ENCODE measurements at regions not wholly inside any gene's neighbourhood (a gene's known extent, or its start where the extent isn't known, plus 50 kb on each side); places are given as distances from the start of the nearest gene placed in this dataset.
"Not testable (repeated sequence)": the region's sequence is repeated elsewhere in the genome, so short reads cannot be mapped to it uniquely, and the experiment has no call there.

DNA sequence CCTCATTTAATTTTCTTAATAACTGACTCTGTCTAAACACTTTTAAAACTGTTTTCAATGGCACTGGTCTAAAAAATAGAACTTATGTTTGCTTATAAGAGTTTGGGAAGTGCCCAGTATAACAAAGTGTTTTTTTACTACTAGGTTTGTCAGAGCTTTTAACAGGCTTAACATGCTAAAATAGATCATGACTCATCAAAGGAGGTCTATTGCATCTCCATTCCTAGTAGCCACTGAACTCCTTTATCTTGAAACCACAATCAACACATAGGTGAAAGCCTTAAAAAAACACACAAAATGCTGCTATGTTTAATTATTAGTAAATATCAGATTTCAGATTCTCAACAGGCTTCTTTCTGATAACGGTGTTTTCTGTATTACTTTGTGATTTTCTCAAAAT, 196.4 kb upstream of the KIF2B start:
- TF ChIP-seq, protein P1, sequence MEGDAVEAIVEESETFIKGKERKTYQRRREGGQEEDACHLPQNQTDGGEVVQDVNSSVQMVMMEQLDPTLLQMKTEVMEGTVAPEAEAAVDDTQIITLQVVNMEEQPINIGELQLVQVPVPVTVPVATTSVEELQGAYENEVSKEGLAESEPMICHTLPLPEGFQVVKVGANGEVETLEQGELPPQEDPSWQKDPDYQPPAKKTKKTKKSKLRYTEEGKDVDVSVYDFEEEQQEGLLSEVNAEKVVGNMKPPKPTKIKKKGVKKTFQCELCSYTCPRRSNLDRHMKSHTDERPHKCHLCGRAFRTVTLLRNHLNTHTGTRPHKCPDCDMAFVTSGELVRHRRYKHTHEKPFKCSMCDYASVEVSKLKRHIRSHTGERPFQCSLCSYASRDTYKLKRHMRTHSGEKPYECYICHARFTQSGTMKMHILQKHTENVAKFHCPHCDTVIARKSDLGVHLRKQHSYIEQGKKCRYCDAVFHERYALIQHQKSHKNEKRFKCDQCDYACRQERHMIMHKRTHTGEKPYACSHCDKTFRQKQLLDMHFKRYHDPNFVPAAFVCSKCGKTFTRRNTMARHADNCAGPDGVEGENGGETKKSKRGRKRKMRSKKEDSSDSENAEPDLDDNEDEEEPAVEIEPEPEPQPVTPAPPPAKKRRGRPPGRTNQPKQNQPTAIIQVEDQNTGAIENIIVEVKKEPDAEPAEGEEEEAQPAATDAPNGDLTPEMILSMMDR (IDR thresholded peaks at IDR 0.05), result no peak
- Mint-ChIP-seq H3K9me3 (ENCODE audit: unreplicated experiment) (peaks cover 4% of the 10 kb centered on the region), H3K36me3 (ENCODE audit: unreplicated experiment) (no peaks in the 10 kb centered on the region), H3K27me3 (ENCODE audit: unreplicated experiment) (no peaks in the 10 kb centered on the region), H3K4me3 (ENCODE audit: unreplicated experiment) (no peak overlapping the region), H3K27ac (ENCODE audit: unreplicated experiment) (no peak overlapping the region), H3K4me1 (ENCODE audit: unreplicated experiment) (peaks cover 23% of the 10 kb centered on the region)
- DNase-seq (ENCODE audit: extremely low spot score, unreplicated experiment), result no peak

DNA sequence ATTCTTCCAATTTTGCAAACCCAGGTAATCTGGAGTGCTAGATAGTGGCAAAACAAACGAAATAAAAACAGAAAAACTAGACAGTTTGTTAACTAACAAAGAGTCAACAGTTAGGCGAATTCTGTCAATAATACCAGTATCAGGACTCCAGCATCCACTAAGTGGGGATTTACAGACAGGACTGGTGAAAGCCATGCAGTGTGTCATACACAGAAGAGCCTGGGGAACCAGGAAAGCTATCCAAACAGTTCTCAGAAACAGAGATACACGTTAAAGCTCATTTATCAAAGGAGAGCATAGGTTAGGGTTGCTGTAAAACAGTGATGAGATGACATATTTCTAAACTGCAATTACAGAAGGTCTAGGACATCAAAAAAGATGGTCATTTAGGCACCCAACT, 203.7 kb upstream of the KIF2B start:
- DNase-seq (ENCODE audit: extremely low spot score, unreplicated experiment), result no peak
- Mint-ChIP-seq H3K27ac (ENCODE audit: unreplicated experiment) (no peak overlapping the region), H3K4me1 (ENCODE audit: unreplicated experiment) (peaks cover 1% of the 10 kb centered on the region), H3K36me3 (ENCODE audit: unreplicated experiment) (no peaks in the 10 kb centered on the region), H3K27me3 (ENCODE audit: unreplicated experiment) (no peaks in the 10 kb centered on the region), H3K4me3 (ENCODE audit: unreplicated experiment) (no peak overlapping the region), H3K9me3 (ENCODE audit: unreplicated experiment) (peaks cover 8% of the 10 kb centered on the region)
- TF ChIP-seq, protein P1 (IDR thresholded peaks at IDR 0.05), result no peak

DNA sequence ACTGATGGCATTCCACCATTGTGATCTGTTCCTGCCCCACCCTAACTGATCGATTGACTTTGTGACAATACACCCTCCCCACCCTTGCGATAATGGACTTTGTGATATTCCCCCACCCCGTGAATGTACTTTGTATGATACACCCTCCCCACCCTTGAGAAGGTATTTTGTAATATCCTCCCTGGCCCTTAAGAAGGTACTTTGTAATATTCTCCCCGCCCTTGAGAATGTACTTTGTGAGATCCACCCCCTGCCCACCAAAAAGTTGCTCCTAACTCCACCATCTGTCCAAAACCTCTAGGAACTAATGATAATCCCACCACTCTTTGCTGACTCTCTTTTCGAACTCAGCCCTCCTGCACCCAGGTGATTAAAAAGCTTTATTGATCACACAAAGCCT, 214.5 kb upstream of the KIF2B start:
- DNase-seq (ENCODE audit: extremely low spot score, unreplicated experiment); H3K36me3 Mint-ChIP-seq (ENCODE audit: unreplicated experiment); H3K4me1 Mint-ChIP-seq (ENCODE audit: unreplicated experiment); H3K27ac Mint-ChIP-seq (ENCODE audit: unreplicated experiment); H3K4me3 Mint-ChIP-seq (ENCODE audit: unreplicated experiment); H3K9me3 Mint-ChIP-seq (ENCODE audit: unreplicated experiment); H3K27me3 Mint-ChIP-seq (ENCODE audit: unreplicated experiment): not testable (repeated sequence)

DNA sequence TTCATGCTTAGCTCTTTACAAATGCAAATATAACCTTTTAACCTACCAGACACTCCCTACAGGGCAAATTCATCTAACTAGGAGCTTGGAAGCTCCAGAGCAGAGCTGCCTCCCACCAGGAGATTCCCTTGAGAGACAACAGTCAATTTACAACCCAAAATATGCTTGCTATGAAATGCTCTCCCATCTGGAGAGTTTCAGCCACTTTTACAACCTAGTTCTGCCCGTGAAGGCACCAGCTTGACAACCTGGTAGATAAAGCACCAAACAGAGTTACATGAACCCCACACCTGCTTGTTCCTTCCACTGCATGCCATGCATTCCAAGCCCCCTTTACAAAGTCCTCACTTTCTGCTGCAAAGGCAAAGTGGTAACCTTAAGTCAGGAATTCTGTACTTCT, 215.3 kb upstream of the KIF2B start:
- Mint-ChIP-seq H3K4me3 (ENCODE audit: unreplicated experiment) (no peak overlapping the region), H3K36me3 (ENCODE audit: unreplicated experiment) (no peaks in the 10 kb centered on the region), H3K27me3 (ENCODE audit: unreplicated experiment) (no peaks in the 10 kb centered on the region), H3K27ac (ENCODE audit: unreplicated experiment) (no peak overlapping the region), H3K4me1 (ENCODE audit: unreplicated experiment) (peaks cover 5% of the 10 kb centered on the region), H3K9me3 (ENCODE audit: unreplicated experiment) (peaks cover 9% of the 10 kb centered on the region)
- no peak for DNase-seq (ENCODE audit: extremely low spot score, unreplicated experiment)
- TF ChIP-seq, protein P1 (IDR thresholded peaks at IDR 0.05), result no peak

DNA sequence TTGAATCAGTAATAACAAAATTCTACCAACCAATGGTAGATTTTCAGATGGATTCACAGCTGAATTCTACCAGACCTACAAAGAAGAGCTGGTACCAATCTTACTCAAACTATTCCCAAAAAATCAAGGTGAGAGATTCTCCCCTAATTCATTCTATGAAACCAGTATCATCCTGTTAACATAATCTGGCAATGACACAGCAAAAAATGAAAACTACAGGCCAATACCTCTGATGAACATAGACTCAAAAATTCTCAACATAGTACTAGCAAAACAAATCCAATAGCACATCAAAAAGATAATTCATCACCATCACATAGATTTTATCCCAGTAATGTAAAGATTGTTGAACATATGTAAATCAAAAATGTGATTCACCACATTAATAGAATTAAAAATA, 234.4 kb upstream of the KIF2B start:
- TF ChIP-seq, protein P1 (IDR thresholded peaks at IDR 0.05), result no peak
- Mint-ChIP-seq H3K9me3 (ENCODE audit: unreplicated experiment) (peaks cover 3% of the 10 kb centered on the region), H3K27ac (ENCODE audit: unreplicated experiment) (no peak overlapping the region), H3K4me1 (ENCODE audit: unreplicated experiment) (no peaks in the 10 kb centered on the region), H3K4me3 (ENCODE audit: unreplicated experiment) (no peak overlapping the region), H3K36me3 (ENCODE audit: unreplicated experiment) (no peaks in the 10 kb centered on the region), H3K27me3 (ENCODE audit: unreplicated experiment) (peaks cover 11% of the 10 kb centered on the region)
- DNase-seq (ENCODE audit: extremely low spot score, unreplicated experiment), result no peak

DNA sequence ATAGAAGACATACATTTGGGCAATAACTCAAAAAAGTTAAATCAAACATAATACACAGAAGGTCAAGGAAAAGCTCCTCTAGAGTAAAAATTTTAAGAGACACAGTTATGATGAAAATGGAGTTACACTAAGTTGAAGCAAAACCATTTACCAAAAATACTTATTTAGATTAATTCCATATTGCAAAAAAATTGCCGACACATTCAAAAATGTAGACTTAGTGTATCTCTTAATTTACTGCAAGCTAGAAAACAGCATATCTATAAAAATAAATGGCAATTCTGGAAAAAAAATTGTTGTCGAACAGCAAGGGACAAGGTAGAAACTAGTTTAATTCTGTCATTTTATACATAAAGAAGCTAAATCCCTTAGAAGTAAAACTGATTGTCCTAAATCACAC, 248.7 kb upstream of the KIF2B start:
- no peaks in the 10 kb centered on the region for H3K36me3 Mint-ChIP-seq (ENCODE audit: unreplicated experiment)
- H3K4me3 Mint-ChIP-seq (ENCODE audit: unreplicated experiment), result no peak overlapping the region
- no peak overlapping the region for H3K27ac Mint-ChIP-seq (ENCODE audit: unreplicated experiment)
- no peaks in the 10 kb centered on the region for H3K9me3 Mint-ChIP-seq (ENCODE audit: unreplicated experiment)
- peaks cover 12% of the 10 kb centered on the region for H3K4me1 Mint-ChIP-seq (ENCODE audit: unreplicated experiment)
- peaks cover 2% of the 10 kb centered on the region for H3K27me3 Mint-ChIP-seq (ENCODE audit: unreplicated experiment)
- DNase-seq (ENCODE audit: extremely low spot score, unreplicated experiment), result no peak
- TF ChIP-seq, protein P1 (IDR thresholded peaks at IDR 0.05), result no peak

All from osteocyte (in vitro differentiated cells).